Stimulated activated CD4-positive, alpha-beta T cell treated with anti-CD3 and anti-CD28 coated beads, Interleukin-4, amount 100 ng/mL, for 1 hour (primary cell): ENCODE measurements at regions not wholly inside any gene's neighbourhood (a gene's known extent, or its start where the extent isn't known, plus 50 kb on each side); places are given as distances from the start of the nearest gene placed in this dataset.

Experiments used
- DNase-seq: peaks from one replicate; pipeline ENCODE4 v3.0.0-alpha.2; 2020

DNA sequence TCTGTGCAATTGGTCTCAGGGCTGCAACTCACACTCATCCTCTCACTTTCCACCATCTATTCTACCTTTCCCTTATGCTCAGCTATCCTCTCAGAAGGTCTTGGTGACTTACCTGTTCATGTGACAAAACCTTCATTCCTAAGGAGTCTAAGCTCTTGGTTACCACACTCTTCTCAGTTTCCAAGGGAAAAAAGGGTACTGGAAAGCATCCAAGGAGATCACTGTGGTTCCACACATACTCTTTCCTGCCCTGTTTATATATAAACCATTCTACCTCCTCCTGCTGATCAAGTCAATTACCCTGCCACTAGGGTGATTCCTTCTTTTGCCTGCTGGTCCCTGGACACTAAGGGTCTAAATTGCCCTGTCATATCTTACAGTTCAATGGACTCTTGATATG lies 57.2 kb upstream of the MAML3 start:
- DNase-seq: no peak

DNA sequence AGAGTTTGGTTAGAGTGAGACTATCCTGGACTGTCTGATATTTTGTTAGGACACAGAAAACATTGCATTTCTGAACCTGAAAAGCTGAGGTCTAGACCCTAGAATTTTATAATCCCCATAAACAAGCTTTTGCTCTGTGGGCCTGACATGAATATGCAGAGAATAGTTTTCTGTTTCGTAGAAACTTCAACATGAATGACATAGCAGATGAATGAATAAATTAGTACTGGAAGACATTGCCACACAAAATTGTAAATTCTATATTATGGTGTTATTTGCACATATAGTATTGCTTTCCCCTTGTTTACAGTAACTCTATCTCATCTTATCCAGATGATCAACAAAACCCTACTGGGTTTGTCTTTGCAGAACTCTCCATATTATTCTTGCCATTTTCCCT lies 54.9 kb upstream of the MAML3 start:
- DNase-seq: no peak
